Globus pallidus (tissue), 1 donor: ENCODE measurements at regions not wholly inside any gene's neighbourhood (a gene's known extent, or its start where the extent isn't known, plus 50 kb on each side); places are given as distances from the start of the nearest gene placed in this dataset.
"Not testable (repeated sequence)": the region's sequence is repeated elsewhere in the genome, so short reads cannot be mapped to it uniquely, and the experiment has no call there.

Source experiments
- DNase-seq: peaks from one replicate; pipeline ENCODE4 v3.0.0-alpha.2; 2015; ENCODE audit warnings: low spot score

DNA sequence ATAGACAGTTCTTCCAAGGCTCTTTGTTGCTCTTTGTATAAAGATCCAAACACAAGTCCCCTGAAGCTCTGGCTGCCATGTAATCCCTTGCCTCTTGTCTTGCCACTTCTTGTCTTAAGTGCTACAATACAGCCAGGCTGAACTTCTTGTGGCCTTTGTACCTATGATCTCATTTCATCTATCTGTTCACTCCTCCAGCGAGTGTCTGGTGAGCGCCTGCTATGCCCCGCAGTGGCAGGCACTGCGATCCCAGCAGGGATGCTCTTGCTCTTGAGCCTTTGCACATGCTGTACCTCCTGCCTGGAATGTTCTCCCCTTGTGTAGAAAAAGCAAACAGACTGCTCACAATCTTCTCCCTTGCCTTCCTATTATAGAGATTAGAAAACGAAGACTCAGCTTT lies 81.9 kb upstream of the ADPGK start:
- no peak for DNase-seq

- DNase-seq = no peak
These were observed 81.1 kb upstream of the ADPGK start for GRCh38 chr15:72864681-72865080.

GRCh38 chr15:72861354-72861910 lies 77.9 kb upstream of the ADPGK start:
- no peak for DNase-seq

- DNase-seq = no peak
These were observed 76.2 kb upstream of the ADPGK start for GRCh38 chr15:72859757-72860145.

- peak; percentile 63 for DNase-seq
These were observed 75.6 kb upstream of the ADPGK start for GRCh38 chr15:72859017-72859756.

- DNase-seq = no peak
These were observed 74.6 kb upstream of the ADPGK start for GRCh38 chr15:72858205-72858604.

- DNase-seq = no peak
These were observed 73.9 kb upstream of the ADPGK start for GRCh38 chr15:72857331-72858063.

DNA sequence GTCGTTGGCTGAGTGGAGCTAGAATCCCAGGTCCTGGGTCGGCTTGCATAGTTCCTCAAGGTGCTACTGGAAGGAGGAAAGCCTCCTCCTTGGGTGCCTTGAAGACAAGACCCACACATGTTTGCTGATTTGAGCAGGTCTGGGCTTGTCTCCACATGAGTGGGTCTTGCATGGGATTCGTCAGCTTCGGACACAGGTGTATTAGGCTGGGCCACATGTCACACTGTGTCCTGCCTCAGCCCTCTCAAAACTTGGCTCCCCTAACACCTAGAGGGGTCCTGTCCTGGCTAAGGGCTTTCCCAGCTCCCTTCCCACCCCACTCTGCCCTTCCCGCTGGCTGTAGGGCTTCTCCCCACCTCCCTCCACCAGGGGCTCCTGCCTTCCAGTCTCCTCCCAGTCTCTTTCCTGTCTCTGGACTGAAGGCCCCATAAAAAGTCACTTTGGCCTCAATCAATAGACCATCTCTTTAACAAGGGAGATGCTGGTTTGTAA lies 73.0 kb upstream of the ADPGK start:
- DNase-seq = no peak

DNA sequence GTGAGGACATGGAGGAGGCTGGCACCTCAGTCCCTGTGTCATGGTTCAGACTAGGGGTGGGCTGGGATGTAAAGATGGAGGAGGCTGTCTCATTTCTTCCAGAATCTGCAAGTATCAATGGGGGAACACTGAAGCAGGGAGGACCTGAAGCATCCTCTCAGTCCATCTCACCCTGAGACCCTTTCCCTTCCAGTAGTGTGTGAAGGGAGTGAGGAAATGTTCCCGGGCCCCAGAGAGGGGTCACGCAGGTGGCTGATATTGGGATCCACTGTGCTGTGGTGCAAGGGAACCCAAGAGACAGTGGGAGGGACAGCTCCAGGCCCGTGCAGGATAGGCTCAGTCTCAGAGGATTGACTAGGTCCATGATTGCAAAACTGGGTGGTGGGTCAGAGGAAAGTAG lies 72.2 kb upstream of the ADPGK start:
- no peak for DNase-seq

DNA sequence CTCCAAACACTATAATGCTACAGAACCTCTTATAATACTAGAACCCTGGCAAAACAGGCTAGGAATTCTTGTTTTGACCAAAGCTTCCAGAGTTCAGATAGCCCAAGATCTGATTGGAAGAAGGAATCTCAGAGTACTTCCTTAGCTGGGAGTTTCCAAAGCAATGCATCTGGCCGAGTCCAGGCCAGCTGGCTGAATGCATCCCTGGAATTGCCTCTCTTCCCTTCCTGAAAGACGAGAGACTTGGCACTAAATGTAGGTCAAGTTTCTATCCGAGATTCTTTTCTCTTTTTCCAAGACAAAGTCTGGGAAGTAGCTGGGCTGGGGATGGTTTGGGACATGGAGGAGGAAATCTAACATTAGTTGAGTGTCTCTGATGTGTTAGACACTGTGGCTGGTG lies 68.7 kb upstream of the ADPGK start:
- no peak for DNase-seq

- DNase-seq = no peak
These were observed 68.0 kb upstream of the ADPGK start for GRCh38 chr15:72851586-72851985.

DNA sequence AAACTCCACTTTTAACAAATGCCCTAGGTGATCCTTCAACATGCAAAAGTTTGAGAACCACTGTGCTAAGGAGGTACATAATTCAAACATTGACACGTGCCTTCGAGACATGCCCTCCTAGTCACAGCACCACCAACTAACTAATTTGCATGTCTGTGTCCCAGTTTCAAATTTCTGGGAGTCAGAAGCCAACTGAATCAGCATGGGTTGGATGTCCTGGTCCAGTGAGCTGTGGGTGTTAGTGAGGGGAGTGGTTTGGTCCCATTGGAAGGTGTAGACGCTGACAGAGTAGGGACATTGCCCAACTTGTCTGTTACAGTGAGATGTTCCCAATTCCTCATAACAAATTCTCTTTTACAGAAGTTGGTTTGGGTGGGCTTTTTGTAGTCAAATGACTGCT lies 67.3 kb upstream of the ADPGK start:
- no peak for DNase-seq

- DNase-seq = no peak
These were observed 64.2 kb upstream of the ADPGK start for GRCh38 chr15:72847806-72848205.

- DNase-seq = no peak
These were observed 63.5 kb upstream of the ADPGK start for GRCh38 chr15:72847033-72847432.

- DNase-seq = no peak
These were observed 62.4 kb upstream of the ADPGK start for GRCh38 chr15:72845981-72846383.

- DNase-seq = no peak
These were observed 60.5 kb upstream of the ADPGK start for GRCh38 chr15:72844067-72844466.

DNA sequence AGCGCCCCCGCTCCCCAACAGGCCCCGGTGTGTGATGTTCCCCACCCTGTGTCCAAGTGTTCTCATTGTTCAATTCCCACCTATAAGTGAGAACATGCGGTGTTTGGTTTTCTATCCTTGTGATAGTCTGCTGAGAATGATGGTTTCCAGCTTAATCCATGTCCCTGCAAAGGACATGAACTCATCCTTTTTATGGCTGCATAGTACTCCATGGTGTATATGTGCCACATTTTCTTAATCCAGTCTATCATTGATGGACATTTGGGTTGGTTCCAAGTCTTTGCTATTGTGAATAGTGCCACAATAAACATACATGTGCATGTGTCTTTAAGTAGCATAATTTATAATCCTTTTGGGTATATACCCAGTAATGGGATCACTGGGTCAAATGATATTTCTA lies 59.8 kb upstream of the ADPGK start:
- not testable (repeated sequence) for DNase-seq

DNA sequence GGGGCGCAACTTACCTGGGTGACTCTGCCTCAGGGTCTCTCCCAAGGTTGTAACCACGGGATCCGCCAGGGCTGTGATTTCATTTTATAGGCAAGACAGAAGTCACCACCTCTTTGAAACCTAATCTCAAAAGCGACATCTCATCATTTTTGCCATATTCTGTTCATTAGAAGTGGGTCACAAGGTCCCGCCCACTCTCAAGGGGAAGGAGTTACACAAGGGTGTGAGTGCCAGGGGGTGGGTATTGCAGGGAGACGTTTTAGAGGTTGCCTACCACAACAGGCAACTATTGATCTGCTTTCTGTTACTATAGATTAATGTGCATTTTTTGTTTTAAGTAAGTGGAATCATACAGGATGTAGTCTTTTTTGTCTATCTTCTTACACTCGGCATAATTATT lies 56.6 kb upstream of the ADPGK start:
- no peak for DNase-seq

DNA sequence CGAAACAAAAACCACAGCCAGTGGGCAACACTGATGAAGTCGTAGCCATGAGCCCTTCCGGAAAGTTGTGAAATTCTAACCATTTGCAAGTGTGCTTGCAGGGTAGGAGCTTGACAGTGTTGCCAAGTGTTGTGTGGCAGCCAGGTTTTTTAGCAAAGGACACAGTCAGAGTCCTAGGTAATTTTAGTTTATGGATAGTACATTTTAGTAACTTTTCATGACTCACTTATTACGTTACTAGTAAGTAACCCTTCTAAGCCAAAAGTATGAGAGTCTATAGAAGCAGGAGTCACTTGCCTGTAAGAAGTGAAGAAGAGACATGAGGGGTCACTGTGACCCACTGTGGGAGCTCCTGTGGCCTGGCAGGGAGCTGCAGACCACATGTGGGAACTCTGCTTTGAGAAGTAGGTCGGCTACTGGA lies 54.8 kb upstream of the ADPGK start:
- no peak for DNase-seq

GRCh38 chr15:72836676-72837330 lies 53.2 kb upstream of the ADPGK start:
- no peak for DNase-seq

- peak; percentile 13 for DNase-seq
These were observed 51.8 kb upstream of the ADPGK start for GRCh38 chr15:72835294-72835890.

DNA sequence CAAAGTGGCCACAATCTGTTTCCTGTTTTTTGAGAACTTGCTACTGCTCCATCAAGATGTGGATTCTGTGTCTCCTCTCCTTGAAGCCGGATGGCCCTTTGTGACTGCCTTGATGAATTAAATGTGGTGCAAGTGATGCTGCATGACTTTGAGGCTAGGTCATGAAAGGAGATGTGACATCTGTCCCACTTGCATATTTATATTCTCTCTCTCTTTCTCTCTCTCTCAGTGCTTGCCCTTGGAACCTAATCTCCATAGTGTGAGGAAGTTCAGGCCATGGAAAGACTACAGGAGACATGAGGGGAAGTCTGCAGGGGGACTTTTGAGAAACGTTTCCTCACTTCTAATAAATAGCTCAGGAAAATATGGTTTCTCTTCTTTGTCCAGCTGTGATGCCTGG lies 50.0 kb upstream of the ADPGK start:
- no peak for DNase-seq
